HCT116 (cell line): ENCODE measurements at regions not wholly inside any gene's neighbourhood (a gene's known extent, or its start where the extent isn't known, plus 50 kb on each side); places are given as distances from the start of the nearest gene placed in this dataset.

Source experiments
- CEBPB ChIP-seq: IDR thresholded peaks from 2 replicates; pipeline ENCODE4 v1.6.1; 2012; ENCODE audit warnings: low read depth
- EGR1 ChIP-seq: IDR thresholded peaks from 2 replicates; pipeline ENCODE4 v1.6.1; 2012; ENCODE audit warnings: low read depth
- EZH2 ChIP-seq: fragments of 200-600 bp; sonication (generic); IDR thresholded peaks from 2 replicates; pipeline ENCODE4 v1.6.1; 2017; ENCODE audit warnings: antibody characterized with exemption, mixed run types
- EZH2phosphoT487 ChIP-seq: fragments of 200-600 bp; IDR thresholded peaks from 2 replicates; pipeline ENCODE4 v1.6.1; 2018; ENCODE audit warnings: antibody characterized with exemption, borderline replicate concordance
- FOSL1 ChIP-seq: IDR thresholded peaks from 2 replicates; pipeline ENCODE4 v1.6.1; 2012; ENCODE audit warnings: low read depth
- POLR2A ChIP-seq: IDR thresholded peaks from 2 replicates; pipeline ENCODE4 v1.7.0; 2011; ENCODE audit warnings: borderline replicate concordance; ENCODE audit not compliant: insufficient read depth, insufficient read length; ENCODE audit errors: extremely low read depth
- POLR2AphosphoS5 ChIP-seq: IDR thresholded peaks from 2 replicates; pipeline ENCODE4 v1.6.1; 2011; ENCODE audit warnings: mild to moderate bottlenecking, low read depth, low read length, moderate library complexity
- SP1 ChIP-seq: IDR thresholded peaks from 2 replicates; pipeline ENCODE4 v1.6.1; 2012; ENCODE audit warnings: low read depth
- YY1 ChIP-seq: IDR thresholded peaks from 2 replicates; pipeline ENCODE4 v1.6.1; 2011; ENCODE audit warnings: low read length, low read depth, moderate library complexity, mild to moderate bottlenecking; ENCODE audit not compliant: insufficient replicate concordance; ENCODE audit errors: extremely low read depth
- TF ChIP-seq, protein P1 (sequence below): IDR thresholded peaks from 2 replicates; pipeline ENCODE4 v1.6.1; 2012; ENCODE audit warnings: low read depth
- TF ChIP-seq, protein P2 (sequence below), 3 experiments: fragments of 200-600 bp in 1 of 3; sonication (generic) in 1 of 3; IDR thresholded peaks in 2 of 3; conservative IDR thresholded peaks in 1 of 3; 2 replicates each; pipeline ENCODE4 v1.5.1; 2012 to 2017; ENCODE audit warnings: low read depth in 2 of 3, low read length in 2 of 3, antibody characterized with exemption in 1 of 3, borderline replicate concordance in 1 of 3, control low read depth in 1 of 3, mild to moderate bottlenecking in 1 of 3, mixed read lengths in 1 of 3, mixed run types in 1 of 3, moderate library complexity in 1 of 3; ENCODE audit not compliant: insufficient read depth in 1 of 3
- TF ChIP-seq, protein P3 (sequence below): IDR thresholded peaks from 2 replicates; pipeline ENCODE4 v1.6.1; 2011; ENCODE audit warnings: mild to moderate bottlenecking, low read length, moderate library complexity; ENCODE audit not compliant: insufficient replicate concordance; ENCODE audit errors: extremely low read depth

DNA sequence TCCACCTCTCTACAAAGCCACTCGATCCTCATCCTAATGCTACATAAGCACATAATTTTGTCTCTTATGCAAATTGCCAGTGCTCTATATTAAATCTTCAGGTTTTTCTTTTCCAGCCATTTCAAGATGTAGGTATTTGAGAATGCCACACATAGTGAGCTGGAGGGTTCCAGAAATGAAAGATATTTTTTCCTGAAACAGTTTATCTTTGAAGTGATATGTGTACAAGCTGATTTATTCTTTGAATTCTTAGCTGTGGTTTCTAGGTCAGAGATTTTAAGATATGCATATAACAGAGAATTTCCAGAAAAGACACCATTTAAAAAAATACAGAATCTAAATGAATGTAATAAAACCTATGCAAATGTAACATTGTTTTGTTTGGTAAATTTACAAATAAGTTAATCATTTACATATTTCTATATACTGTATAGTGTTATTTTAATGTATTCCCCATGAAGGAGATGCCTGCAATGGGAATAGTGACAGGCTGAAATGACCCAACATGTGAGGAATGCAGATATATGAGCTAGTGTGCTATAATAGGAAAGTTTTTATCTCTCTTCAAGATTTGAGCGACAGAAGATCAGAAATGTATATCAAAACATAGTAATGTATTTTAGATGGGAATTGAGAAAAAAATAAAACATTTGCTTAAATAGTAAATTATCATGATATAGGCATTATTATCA, 570.2 kb downstream of the SLITRK1 start:
- TF ChIP-seq, protein P1, sequence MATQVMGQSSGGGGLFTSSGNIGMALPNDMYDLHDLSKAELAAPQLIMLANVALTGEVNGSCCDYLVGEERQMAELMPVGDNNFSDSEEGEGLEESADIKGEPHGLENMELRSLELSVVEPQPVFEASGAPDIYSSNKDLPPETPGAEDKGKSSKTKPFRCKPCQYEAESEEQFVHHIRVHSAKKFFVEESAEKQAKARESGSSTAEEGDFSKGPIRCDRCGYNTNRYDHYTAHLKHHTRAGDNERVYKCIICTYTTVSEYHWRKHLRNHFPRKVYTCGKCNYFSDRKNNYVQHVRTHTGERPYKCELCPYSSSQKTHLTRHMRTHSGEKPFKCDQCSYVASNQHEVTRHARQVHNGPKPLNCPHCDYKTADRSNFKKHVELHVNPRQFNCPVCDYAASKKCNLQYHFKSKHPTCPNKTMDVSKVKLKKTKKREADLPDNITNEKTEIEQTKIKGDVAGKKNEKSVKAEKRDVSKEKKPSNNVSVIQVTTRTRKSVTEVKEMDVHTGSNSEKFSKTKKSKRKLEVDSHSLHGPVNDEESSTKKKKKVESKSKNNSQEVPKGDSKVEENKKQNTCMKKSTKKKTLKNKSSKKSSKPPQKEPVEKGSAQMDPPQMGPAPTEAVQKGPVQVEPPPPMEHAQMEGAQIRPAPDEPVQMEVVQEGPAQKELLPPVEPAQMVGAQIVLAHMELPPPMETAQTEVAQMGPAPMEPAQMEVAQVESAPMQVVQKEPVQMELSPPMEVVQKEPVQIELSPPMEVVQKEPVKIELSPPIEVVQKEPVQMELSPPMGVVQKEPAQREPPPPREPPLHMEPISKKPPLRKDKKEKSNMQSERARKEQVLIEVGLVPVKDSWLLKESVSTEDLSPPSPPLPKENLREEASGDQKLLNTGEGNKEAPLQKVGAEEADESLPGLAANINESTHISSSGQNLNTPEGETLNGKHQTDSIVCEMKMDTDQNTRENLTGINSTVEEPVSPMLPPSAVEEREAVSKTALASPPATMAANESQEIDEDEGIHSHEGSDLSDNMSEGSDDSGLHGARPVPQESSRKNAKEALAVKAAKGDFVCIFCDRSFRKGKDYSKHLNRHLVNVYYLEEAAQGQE = no peak
- TF ChIP-seq, protein P2, sequence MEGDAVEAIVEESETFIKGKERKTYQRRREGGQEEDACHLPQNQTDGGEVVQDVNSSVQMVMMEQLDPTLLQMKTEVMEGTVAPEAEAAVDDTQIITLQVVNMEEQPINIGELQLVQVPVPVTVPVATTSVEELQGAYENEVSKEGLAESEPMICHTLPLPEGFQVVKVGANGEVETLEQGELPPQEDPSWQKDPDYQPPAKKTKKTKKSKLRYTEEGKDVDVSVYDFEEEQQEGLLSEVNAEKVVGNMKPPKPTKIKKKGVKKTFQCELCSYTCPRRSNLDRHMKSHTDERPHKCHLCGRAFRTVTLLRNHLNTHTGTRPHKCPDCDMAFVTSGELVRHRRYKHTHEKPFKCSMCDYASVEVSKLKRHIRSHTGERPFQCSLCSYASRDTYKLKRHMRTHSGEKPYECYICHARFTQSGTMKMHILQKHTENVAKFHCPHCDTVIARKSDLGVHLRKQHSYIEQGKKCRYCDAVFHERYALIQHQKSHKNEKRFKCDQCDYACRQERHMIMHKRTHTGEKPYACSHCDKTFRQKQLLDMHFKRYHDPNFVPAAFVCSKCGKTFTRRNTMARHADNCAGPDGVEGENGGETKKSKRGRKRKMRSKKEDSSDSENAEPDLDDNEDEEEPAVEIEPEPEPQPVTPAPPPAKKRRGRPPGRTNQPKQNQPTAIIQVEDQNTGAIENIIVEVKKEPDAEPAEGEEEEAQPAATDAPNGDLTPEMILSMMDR (IDR thresholded peaks at IDR 0.05 in 2 of 3, conservative IDR thresholded peaks at IDR 0.05 in 1 of 3; ENCODE audit: borderline replicate concordance in 1 of 3, insufficient read depth in 1 of 3, low read depth in 2 of 3, low read length in 2 of 3) = no peak
- no peak for TF ChIP-seq SP1
- TF ChIP-seq EZH2 = no peak
- TF ChIP-seq EGR1 = no peak
- no peak for TF ChIP-seq POLR2A
- TF ChIP-seq POLR2AphosphoS5 = no peak
- TF ChIP-seq FOSL1 = no peak
- TF ChIP-seq, protein P3, sequence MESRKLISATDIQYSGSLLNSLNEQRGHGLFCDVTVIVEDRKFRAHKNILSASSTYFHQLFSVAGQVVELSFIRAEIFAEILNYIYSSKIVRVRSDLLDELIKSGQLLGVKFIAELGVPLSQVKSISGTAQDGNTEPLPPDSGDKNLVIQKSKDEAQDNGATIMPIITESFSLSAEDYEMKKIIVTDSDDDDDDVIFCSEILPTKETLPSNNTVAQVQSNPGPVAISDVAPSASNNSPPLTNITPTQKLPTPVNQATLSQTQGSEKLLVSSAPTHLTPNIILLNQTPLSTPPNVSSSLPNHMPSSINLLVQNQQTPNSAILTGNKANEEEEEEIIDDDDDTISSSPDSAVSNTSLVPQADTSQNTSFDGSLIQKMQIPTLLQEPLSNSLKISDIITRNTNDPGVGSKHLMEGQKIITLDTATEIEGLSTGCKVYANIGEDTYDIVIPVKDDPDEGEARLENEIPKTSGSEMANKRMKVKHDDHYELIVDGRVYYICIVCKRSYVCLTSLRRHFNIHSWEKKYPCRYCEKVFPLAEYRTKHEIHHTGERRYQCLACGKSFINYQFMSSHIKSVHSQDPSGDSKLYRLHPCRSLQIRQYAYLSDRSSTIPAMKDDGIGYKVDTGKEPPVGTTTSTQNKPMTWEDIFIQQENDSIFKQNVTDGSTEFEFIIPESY = no peak
- TF ChIP-seq EZH2phosphoT487 = no peak
- TF ChIP-seq YY1 = no peak
- TF ChIP-seq CEBPB = no peak
